ENCODE measurements at regions not wholly inside any gene's neighbourhood (a gene's known extent, or its start where the extent isn't known, plus 50 kb on each side); places are given as distances from the start of the nearest gene placed in this dataset.
A peak's percentile ranks its signal among the peaks of the same experiment; 100 is the strongest.
"Not testable (repeated sequence)": the region's sequence is repeated elsewhere in the genome, so short reads cannot be mapped to it uniquely, and the experiment has no call there.

- no peak for TF ChIP-seq CTCF (IDR thresholded peaks at IDR 0.05; ENCODE audit: insufficient read depth, low read length)
- no peak overlapping the region for H3K4me3 ChIP-seq (ENCODE audit: low read depth, low read length)
- DNase-seq (ENCODE audit: low read depth), result no peak
These were observed 228.1 kb upstream of the FAT3 start for GRCh38 chr11:91996526-91996925.

DNA sequence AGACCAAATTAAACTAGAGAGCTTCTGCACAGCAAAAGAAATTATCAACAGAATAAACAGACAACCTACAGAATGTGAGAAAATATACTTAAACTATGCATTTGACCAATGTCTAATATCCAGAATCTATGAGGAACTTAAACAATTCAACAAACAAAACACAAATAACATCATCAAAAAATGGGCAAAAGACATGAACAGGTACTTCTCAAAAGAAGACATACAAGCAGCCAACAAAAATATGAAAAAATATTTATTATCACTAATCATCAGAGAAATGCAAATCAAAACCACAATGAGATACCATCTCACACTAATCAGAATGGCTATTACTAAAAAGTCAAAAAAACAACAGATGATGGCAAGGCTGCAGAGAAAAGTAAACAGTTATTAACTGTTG is 236.2 kb upstream of the FAT3 start:
- DNase-seq (ENCODE audit: low read depth); H3K4me3 ChIP-seq (ENCODE audit: low read depth, low read length): not testable (repeated sequence)

GRCh38 chr11:91986218-91986617 is 238.4 kb upstream of the FAT3 start:
- no peak for TF ChIP-seq CTCF (IDR thresholded peaks at IDR 0.05; ENCODE audit: insufficient read depth, low read length)
- H3K4me3 ChIP-seq (ENCODE audit: low read depth, low read length), result no peak overlapping the region
- DNase-seq (ENCODE audit: low read depth), result no peak

- H3K4me3 ChIP-seq (ENCODE audit: low read depth, low read length), result no peak overlapping the region
- no peak for DNase-seq (ENCODE audit: low read depth)
- TF ChIP-seq CTCF (IDR thresholded peaks at IDR 0.05; ENCODE audit: insufficient read depth, low read length), result no peak
These were observed 240.5 kb upstream of the FAT3 start for GRCh38 chr11:91984033-91984584.

GRCh38 chr11:91981995-91982394 is 242.6 kb upstream of the FAT3 start:
- TF ChIP-seq CTCF (IDR thresholded peaks at IDR 0.05; ENCODE audit: insufficient read depth, low read length), result no peak
- no peak overlapping the region for H3K4me3 ChIP-seq (ENCODE audit: low read depth, low read length)
- peak; percentile 91 for DNase-seq (ENCODE audit: low read depth)

- no peak for TF ChIP-seq CTCF (IDR thresholded peaks at IDR 0.05; ENCODE audit: insufficient read depth, low read length)
- DNase-seq (ENCODE audit: low read depth), result no peak
- no peak overlapping the region for H3K4me3 ChIP-seq (ENCODE audit: low read depth, low read length)
These were observed 244.8 kb upstream of the FAT3 start for GRCh38 chr11:91979775-91980174.

- DNase-seq (ENCODE audit: low read depth), result peak; percentile 4
- TF ChIP-seq CTCF (IDR thresholded peaks at IDR 0.05; ENCODE audit: insufficient read depth, low read length), result no peak
- no peak overlapping the region for H3K4me3 ChIP-seq (ENCODE audit: low read depth, low read length)
These were observed 245.9 kb upstream of the FAT3 start for GRCh38 chr11:91978747-91979146.
